ENCODE measurements at regions not wholly inside any gene's neighbourhood (a gene's known extent, or its start where the extent isn't known, plus 50 kb on each side); places are given as distances from the start of the nearest gene placed in this dataset.

GRCh38 chr13:21976159-21976558 lies 305.3 kb downstream of the FGF9 start:
- no peak for TF ChIP-seq CTCF (conservative IDR thresholded peaks at IDR 0.05; ENCODE audit: low read length)
- TF ChIP-seq EZH2phosphoT487 (IDR thresholded peaks at IDR 0.05; ENCODE audit: borderline replicate concordance): no peak
